ENCODE measurements at regions not wholly inside any gene's neighbourhood (a gene's known extent, or its start where the extent isn't known, plus 50 kb on each side); places are given as distances from the start of the nearest gene placed in this dataset.

DNA sequence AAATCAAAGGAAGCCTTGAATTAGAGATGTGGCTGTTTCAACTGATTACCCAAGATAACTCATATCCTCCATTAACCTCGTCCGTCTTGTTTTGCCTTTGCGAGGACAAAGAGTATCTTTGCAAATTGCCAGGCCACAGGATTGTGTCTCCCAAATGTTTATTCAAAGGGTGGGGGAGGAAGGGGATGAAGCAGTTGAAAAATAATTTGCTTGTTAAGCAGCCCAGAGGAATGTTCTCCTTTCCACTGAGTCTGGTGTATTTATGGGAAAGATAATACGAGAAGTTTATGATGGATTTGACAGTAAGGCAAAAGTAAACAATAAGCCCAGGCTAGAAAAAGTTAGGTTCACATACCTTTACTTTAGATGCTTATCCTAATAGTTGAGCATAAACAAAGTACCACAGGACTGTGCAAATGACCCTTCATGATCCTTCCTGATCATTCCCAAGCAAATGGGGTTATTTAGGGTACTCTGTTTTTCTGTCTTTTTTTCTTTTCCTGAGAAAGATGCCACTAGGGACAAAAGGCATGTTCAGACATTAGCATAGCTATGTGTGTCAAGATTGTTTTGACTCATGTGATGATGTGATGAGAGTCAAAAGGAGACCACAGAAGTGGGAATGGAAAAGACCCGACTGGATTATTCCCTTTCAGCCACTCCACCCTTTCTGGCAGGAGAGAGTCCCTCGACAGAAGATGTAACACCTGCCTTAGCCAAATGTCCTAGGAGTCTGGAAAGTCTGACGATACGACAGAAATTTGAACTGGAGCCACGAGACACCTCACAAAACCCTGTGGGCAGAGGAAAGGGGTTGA lies 243.0 kb upstream of the GLI3 start:
- no peak for TF ChIP-seq BHLHE40 (IDR thresholded peaks at IDR 0.05; ENCODE audit: borderline replicate concordance)
- no peak for TF ChIP-seq FOXK2 (IDR thresholded peaks at IDR 0.05)
- no peak for TF ChIP-seq ELF4 (IDR thresholded peaks at IDR 0.05)
- TF ChIP-seq, protein P1, sequence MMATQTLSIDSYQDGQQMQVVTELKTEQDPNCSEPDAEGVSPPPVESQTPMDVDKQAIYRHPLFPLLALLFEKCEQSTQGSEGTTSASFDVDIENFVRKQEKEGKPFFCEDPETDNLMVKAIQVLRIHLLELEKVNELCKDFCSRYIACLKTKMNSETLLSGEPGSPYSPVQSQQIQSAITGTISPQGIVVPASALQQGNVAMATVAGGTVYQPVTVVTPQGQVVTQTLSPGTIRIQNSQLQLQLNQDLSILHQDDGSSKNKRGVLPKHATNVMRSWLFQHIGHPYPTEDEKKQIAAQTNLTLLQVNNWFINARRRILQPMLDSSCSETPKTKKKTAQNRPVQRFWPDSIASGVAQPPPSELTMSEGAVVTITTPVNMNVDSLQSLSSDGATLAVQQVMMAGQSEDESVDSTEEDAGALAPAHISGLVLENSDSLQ (IDR thresholded peaks at IDR 0.05), result no peak
- no peak for TF ChIP-seq HDGF (IDR thresholded peaks at IDR 0.05; ENCODE audit: borderline replicate concordance)
- TF ChIP-seq LEF1 (IDR thresholded peaks at IDR 0.05; ENCODE audit: borderline replicate concordance), result no peak
- no peak for TF ChIP-seq L3MBTL2 (conservative IDR thresholded peaks at IDR 0.05)
- TF ChIP-seq FOXM1 (IDR thresholded peaks at IDR 0.05; ENCODE audit: borderline replicate concordance), result no peak
- no peak for TF ChIP-seq NFRKB (IDR thresholded peaks at IDR 0.05)
- no peak for TF ChIP-seq ARNT (IDR thresholded peaks at IDR 0.05)
- no peak for TF ChIP-seq TARDBP (IDR thresholded peaks at IDR 0.05)

Measured in HEK293T (cell line).